H1 (cell line): ENCODE measurements at regions not wholly inside any gene's neighbourhood (a gene's known extent, or its start where the extent isn't known, plus 50 kb on each side); places are given as distances from the start of the nearest gene placed in this dataset.

Source experiments
- CTCF ChIA-PET: fragments of 300-600 bp; sonication (Branson Sonifier 250); formaldehyde crosslinking; loops from one replicate; lab custom pipeline; 2021; ENCODE audit not compliant: partially characterized antibody; lab: Charles Lee
- POLR2A ChIA-PET: fragments of 300-600 bp; sonication (Branson Sonifier 250); formaldehyde crosslinking; loops from one replicate; lab custom pipeline; 2021; ENCODE audit warnings: inconsistent platforms; ENCODE audit not compliant: partially characterized antibody; lab: Charles Lee
- DNase-seq, 2 experiments: peaks; one replicate each; pipeline versions ENCODE4 v3.0.0 to v3.0.0-alpha.2; 2010 to 2022; ENCODE audit warnings: low spot score in 2 of 2, low read depth in 1 of 2, mixed read lengths in 1 of 2
- FAIRE-seq: peaks from 2 replicates; lab custom pipeline; 2011; peaks lifted over from hg19 to GRCh38; lab: Jason Lieb, UNC
- H2AFZ ChIP-seq: 2 replicates; pipeline ENCODE4 v1.8.1; 2012; ENCODE audit warnings: low read length, inconsistent platforms
- H2AK5ac ChIP-seq: 2 replicates; pipeline ENCODE4 v1.6.1; 2013; ENCODE audit warnings: low read depth, low read length
- H2BK120ac ChIP-seq: replicated peaks from 2 replicates; pipeline ENCODE3; 2013; ENCODE audit warnings: low read depth, low read length, inconsistent platforms
- H2BK12ac ChIP-seq: 2 replicates; pipeline ENCODE4 v1.6.1; 2013; ENCODE audit warnings: low read depth, low read length
- H2BK15ac ChIP-seq: 2 replicates; pipeline ENCODE4 v1.6.1; 2013; ENCODE audit warnings: low read length
- H2BK20ac ChIP-seq: 2 replicates; pipeline ENCODE4 v1.6.1; 2013; ENCODE audit warnings: low read length
- H2BK5ac ChIP-seq: 2 replicates; pipeline ENCODE4 v1.6.1; 2013; ENCODE audit warnings: low read depth, low read length
- H3K14ac ChIP-seq: 2 replicates; pipeline ENCODE4 v1.6.1; 2013; ENCODE audit warnings: inconsistent platforms; ENCODE audit not compliant: insufficient read length
- H3K18ac ChIP-seq: 2 replicates; pipeline ENCODE4 v1.6.1; 2013; ENCODE audit warnings: low read length; ENCODE audit errors: extremely low read depth
- H3K23ac ChIP-seq: 2 replicates; pipeline ENCODE4 v1.6.1; 2013; ENCODE audit warnings: inconsistent platforms; ENCODE audit not compliant: insufficient read length
- H3K23me2 ChIP-seq: 2 replicates; pipeline ENCODE4 v1.6.1; 2013; ENCODE audit warnings: low read depth, low read length
- H3K27ac ChIP-seq: 2 replicates; pipeline ENCODE4 v1.6.1; 2011; ENCODE audit warnings: low read depth, low read length, inconsistent platforms
- H3K27me3 ChIP-seq, 4 experiments: replicated peaks in 1 of 4; 1 replicate in 1 of 4; 2 replicates in 3 of 4; pipeline versions ENCODE4 v1.6.1 to v1.8.1; 2011 to 2013; ENCODE audit warnings: low read length in 3 of 4, mild to moderate bottlenecking in 3 of 4, inconsistent platforms in 2 of 4, mixed read lengths in 2 of 4, moderate library complexity in 1 of 4; ENCODE audit not compliant: control insufficient read depth in 3 of 4, insufficient read depth in 3 of 4; ENCODE audit errors: extremely low read depth in 1 of 4
- H3K36me3 ChIP-seq, 4 experiments: 2 replicates each; pipeline versions ENCODE4 v1.6.1 to v1.8.1; 2011 to 2013; ENCODE audit warnings: mild to moderate bottlenecking in 4 of 4, low read length in 3 of 4, moderate library complexity in 2 of 4, control low read depth in 1 of 4, inconsistent platforms in 1 of 4; ENCODE audit not compliant: insufficient read depth in 4 of 4, control insufficient read depth in 2 of 4
- H3K4ac ChIP-seq: replicated peaks from 2 replicates; pipeline ENCODE3; 2013; ENCODE audit warnings: low read length, low read depth, mixed read lengths, inconsistent platforms; ENCODE audit not compliant: insufficient read length
- H3K4me1 ChIP-seq, 4 experiments: replicated peaks in 1 of 4; 1 replicate in 1 of 4; 2 replicates in 3 of 4; pipeline versions ENCODE4 v1.6.1 to v1.8.1; 2011 to 2013; ENCODE audit warnings: low read length in 3 of 4, inconsistent platforms in 2 of 4, mixed read lengths in 1 of 4; ENCODE audit not compliant: insufficient read depth in 4 of 4, control insufficient read depth in 3 of 4
- H3K4me2 ChIP-seq, 2 experiments: 2 replicates each; pipeline versions ENCODE4 v1.6.1 to v1.8.1; 2011 to 2013; ENCODE audit warnings: low read depth in 2 of 2, low read length in 2 of 2, control low read depth in 1 of 2, inconsistent platforms in 1 of 2, mild to moderate bottlenecking in 1 of 2; ENCODE audit not compliant: insufficient read depth in 1 of 2
- H3K4me3 ChIP-seq, 4 experiments: fragments of 200-600, 300-600 bp in 1 of 4; sonication (generic), shearing (Covaris generic), sonication (Bioruptor Twin) in 1 of 4; 2 replicates each; pipeline versions ENCODE4 v1.5.1 to v1.8.1; 2011 to 2016; ENCODE audit warnings: low read length in 4 of 4, low read depth in 3 of 4, control low read depth in 2 of 4, inconsistent platforms in 2 of 4, mild to moderate bottlenecking in 2 of 4, mixed read lengths in 1 of 4, moderate library complexity in 1 of 4; ENCODE audit not compliant: insufficient read depth in 2 of 4; ENCODE audit errors: extremely low read depth in 1 of 4
- H3K56ac ChIP-seq: replicated peaks from 2 replicates; pipeline ENCODE3; 2013; ENCODE audit warnings: low read depth, mild to moderate bottlenecking, mixed read lengths, low read length, inconsistent platforms; ENCODE audit not compliant: insufficient read length
- H3K79me1 ChIP-seq: 2 replicates; pipeline ENCODE4 v1.6.1; 2013; ENCODE audit warnings: low read depth, low read length, control low read depth
- H3K79me2 ChIP-seq, 2 experiments: 2 replicates each; pipeline versions ENCODE4 v1.6.1 to v1.8.1; 2012 to 2013; ENCODE audit warnings: low read length in 2 of 2, mild to moderate bottlenecking in 2 of 2, inconsistent platforms in 1 of 2; ENCODE audit not compliant: insufficient read depth in 2 of 2, control insufficient read depth in 1 of 2
- H3K9ac ChIP-seq, 4 experiments: replicated peaks in 1 of 4; 1 replicate in 1 of 4; 2 replicates in 3 of 4; pipeline versions ENCODE4 v1.6.1 to v1.8.1; 2011 to 2013; ENCODE audit warnings: low read depth in 3 of 4, low read length in 3 of 4, control low read depth in 2 of 4, mild to moderate bottlenecking in 2 of 4, moderate library complexity in 2 of 4, inconsistent platforms in 1 of 4; ENCODE audit errors: extremely low read depth in 1 of 4
- H3K9me3 ChIP-seq, 2 experiments: 2 replicates each; pipeline versions ENCODE4 v1.6.1 to v1.8.1; 2012 to 2013; ENCODE audit warnings: mild to moderate bottlenecking in 2 of 2, moderate library complexity in 2 of 2, control low read depth in 1 of 2, inconsistent platforms in 1 of 2, low read depth in 1 of 2, low read length in 1 of 2, mixed read lengths in 1 of 2; ENCODE audit not compliant: insufficient read depth in 2 of 2
- H4K20me1 ChIP-seq, 2 experiments: replicated peaks in 1 of 2; 2 replicates each; pipeline versions ENCODE3 to v1.8.1; 2011 to 2013; ENCODE audit warnings: inconsistent platforms in 2 of 2, low read length in 2 of 2, mild to moderate bottlenecking in 1 of 2; ENCODE audit not compliant: insufficient read depth in 2 of 2, control insufficient read depth in 1 of 2
- H4K5ac ChIP-seq: 2 replicates; pipeline ENCODE4 v1.6.1; 2013; ENCODE audit warnings: low read length, low read depth, mixed read lengths, inconsistent platforms; ENCODE audit not compliant: insufficient read length
- H4K8ac ChIP-seq: 2 replicates; pipeline ENCODE4 v1.8.0; 2013; ENCODE audit warnings: mild to moderate bottlenecking, moderate library complexity, low read length, inconsistent platforms; ENCODE audit not compliant: insufficient read depth; ENCODE audit errors: extremely low read depth
- H4K91ac ChIP-seq: replicated peaks from 2 replicates; pipeline ENCODE3; 2013; ENCODE audit warnings: low read length, mixed read lengths, inconsistent platforms; ENCODE audit not compliant: insufficient read length
- CBX8 ChIP-seq: fragments of 300-800, 300-1000 bp; sonication (generic); IDR thresholded peaks from 2 replicates; pipeline ENCODE4 v1.7.1; 2016; ENCODE audit warnings: low read depth, low read length, borderline replicate concordance
- CEBPB ChIP-seq: IDR thresholded peaks from 2 replicates; pipeline ENCODE4 v1.6.1; 2012; ENCODE audit warnings: low read depth, low read length
- EZH2 ChIP-seq: fragments of 200-600 bp; sonication (generic); IDR thresholded peaks from 2 replicates; pipeline ENCODE4 v1.7.1; 2012; ENCODE audit warnings: low read depth, mild to moderate bottlenecking, moderate library complexity, low read length, inconsistent platforms; ENCODE audit not compliant: severe bottlenecking
- GABPA ChIP-seq: IDR thresholded peaks from 2 replicates; pipeline ENCODE4 v1.6.1; 2011; ENCODE audit warnings: mild to moderate bottlenecking, low read length, moderate library complexity, borderline replicate concordance; ENCODE audit not compliant: insufficient read depth
- MAFK ChIP-seq: IDR thresholded peaks from 2 replicates; pipeline ENCODE4 v1.6.1; 2012; ENCODE audit warnings: low read depth, mild to moderate bottlenecking, improper control_type of control experiment, low read length
- PHF8 ChIP-seq: fragments of 200-600 bp; sonication (generic); conservative IDR thresholded peaks from 2 replicates; pipeline ENCODE4 v1.7.1; 2012; ENCODE audit warnings: low read depth, mild to moderate bottlenecking, inconsistent platforms, low read length, moderate library complexity
- RFX5 ChIP-seq: IDR thresholded peaks from 2 replicates; pipeline ENCODE4 v1.6.1; 2011; ENCODE audit warnings: low read depth, low read length, improper control_type of control experiment, borderline replicate concordance
- RXRA ChIP-seq: IDR thresholded peaks from 2 replicates; pipeline ENCODE4 v1.6.1; 2011; ENCODE audit warnings: low read depth, mild to moderate bottlenecking, low read length, moderate library complexity; ENCODE audit not compliant: insufficient read depth
- SIX5 ChIP-seq: IDR thresholded peaks from 2 replicates; pipeline ENCODE4 v1.6.1; 2011; ENCODE audit warnings: mild to moderate bottlenecking, low read depth, low read length
- SP2 ChIP-seq: IDR thresholded peaks from 2 replicates; pipeline ENCODE4 v1.6.1; 2012; ENCODE audit warnings: mild to moderate bottlenecking, low read length, inconsistent platforms
- SP4 ChIP-seq: IDR thresholded peaks from 2 replicates; pipeline ENCODE4 v1.6.1; 2012; ENCODE audit warnings: low read length, inconsistent platforms
- TAF1 ChIP-seq: IDR thresholded peaks from 2 replicates; pipeline ENCODE4 v1.6.1; 2011; ENCODE audit warnings: mild to moderate bottlenecking, low read depth, low read length
- TEAD4 ChIP-seq: IDR thresholded peaks from 2 replicates; pipeline ENCODE4 v1.6.1; 2012; ENCODE audit warnings: low read depth, low read length, inconsistent platforms, mixed read lengths
- USF2 ChIP-seq: IDR thresholded peaks from 2 replicates; pipeline ENCODE4 v1.6.1; 2011; ENCODE audit warnings: low read length, improper control_type of control experiment
- WGBS, 2 experiments: shearing (Covaris generic) in 1 of 2; methylation state at CpG; one replicate each; pipeline versions ENCODE4 v1.1.6 to v1.1.7; 2013 to 2015; ENCODE audit warnings: low lambda C conversion rate in 2 of 2, mixed read lengths in 2 of 2, inconsistent platforms in 1 of 2, low coverage in 1 of 2, missing lambda C conversion rate in 1 of 2; ENCODE audit not compliant: insufficient replicate concordance in 2 of 2, insufficient coverage in 1 of 2, insufficient read length in 1 of 2; ENCODE audit errors: extremely low coverage in 1 of 2, missing lambda C conversion rate in 1 of 2; 5-methylcytosine and 5-hydroxymethylcytosine counted together

DNA sequence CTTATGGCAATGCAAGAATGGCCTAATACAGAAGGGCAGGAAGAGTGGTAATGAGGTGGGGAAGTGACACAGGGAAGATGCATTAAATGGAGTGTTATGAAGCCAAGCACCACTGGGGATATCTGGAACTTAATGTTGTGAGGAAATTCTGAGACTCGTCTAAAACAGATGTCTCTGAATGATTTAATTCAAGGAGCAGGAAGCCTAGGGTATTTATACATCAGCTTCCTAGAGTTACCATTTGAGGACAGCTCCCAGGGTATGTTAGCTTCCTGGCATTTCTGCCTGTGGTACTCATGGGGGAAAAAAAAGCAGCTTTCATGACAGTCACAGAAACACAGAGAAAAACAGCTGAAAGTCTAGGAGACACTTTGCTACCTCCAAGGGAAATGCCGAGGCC is 989.5 kb downstream of the CBLN2 start:
- ChIA-PET CTCF (no interaction called here), POLR2A (no interaction called here)
- no peaks in the 10 kb centered on the region for H4K20me1 ChIP-seq
- TF ChIP-seq PHF8 (no peak), EZH2 (no peak), SP4 (no peak), SP2 (no peak), SIX5 (no peak), TAF1 (no peak), MAFK (no peak), CBX8 (no peak), GABPA (no peak), USF2 (no peak), RXRA (no peak), CEBPB (no peak), TEAD4 (no peak), RFX5 (no peak)

More for the DNA sequence above, 989.5 kb downstream of the CBLN2 start:
- FAIRE-seq (no peak), DNase-seq (no peak)
- no peak overlapping the region for H3K56ac ChIP-seq
- no peak overlapping the region for H3K14ac ChIP-seq
- H3K23me2 ChIP-seq = no peaks in the 10 kb centered on the region
- no peak overlapping the region for H3K4me2 ChIP-seq
- H3K9ac ChIP-seq = no peak overlapping the region
- no peak overlapping the region for H3K4ac ChIP-seq
- H2AK5ac ChIP-seq = no peak overlapping the region
- H3K79me1 ChIP-seq = no peaks in the 10 kb centered on the region
- H2BK120ac ChIP-seq = no peak overlapping the region
- no peak overlapping the region for H3K4me3 ChIP-seq
- no peak overlapping the region for H2BK20ac ChIP-seq
- H2BK5ac ChIP-seq = no peak overlapping the region
- H3K36me3 ChIP-seq = no peaks in the 10 kb centered on the region
- H3K18ac ChIP-seq = no peak overlapping the region
- H2BK15ac ChIP-seq = no peak overlapping the region
- no peak overlapping the region for H4K8ac ChIP-seq
- no peak overlapping the region for H2BK12ac ChIP-seq
- H3K4me1 ChIP-seq = no peaks in the 10 kb centered on the region
- H2AFZ ChIP-seq = no peak overlapping the region
- WGBS, 2 experiments = 90% methylated on average over 2 of the region's 2 CpGs; no CpG with 5 or more reads in 1 of the 2 experiments
- no peak overlapping the region for H4K91ac ChIP-seq
- H3K79me2 ChIP-seq = no peaks in the 10 kb centered on the region
- no peaks in the 10 kb centered on the region for H3K27me3 ChIP-seq
- no peak overlapping the region for H3K27ac ChIP-seq
- peaks cover 60 to 63% of the 10 kb centered on the region in 2 experiments for H3K9me3 ChIP-seq
- no peak overlapping the region for H3K23ac ChIP-seq
- no peak overlapping the region for H4K5ac ChIP-seq
